ENCODE measurements at regions not wholly inside any gene's neighbourhood (a gene's known extent, or its start where the extent isn't known, plus 50 kb on each side); places are given as distances from the start of the nearest gene placed in this dataset.

DNA sequence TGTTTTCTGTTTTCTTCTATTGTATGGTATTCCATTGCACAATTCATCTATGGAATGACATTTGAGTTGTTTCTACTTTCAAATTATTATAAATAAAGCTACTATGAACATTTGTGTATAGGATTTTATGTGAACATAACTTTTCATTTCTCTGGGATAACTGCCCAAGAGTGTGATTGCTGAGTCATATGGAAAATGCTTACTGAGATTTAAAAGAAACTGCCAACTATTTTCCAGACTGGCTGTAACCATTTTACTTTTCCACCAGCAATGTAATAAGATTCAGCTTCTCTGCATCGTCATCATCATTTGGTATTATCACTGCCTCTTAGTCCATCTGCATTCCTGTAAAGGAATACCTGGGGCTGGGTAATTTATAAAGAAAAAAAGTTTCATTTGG is 779.6 kb upstream of the PRMT6 start:
- peaks cover 0 to 5% (median 2%) of the 10 kb centered on the region in 8 donors for H3K9me3 ChIP-seq
- no peaks in the 10 kb centered on the region for H3K36me3 ChIP-seq
- no peak overlapping the region for H3K4me3 ChIP-seq
- TF ChIP-seq, protein P1, sequence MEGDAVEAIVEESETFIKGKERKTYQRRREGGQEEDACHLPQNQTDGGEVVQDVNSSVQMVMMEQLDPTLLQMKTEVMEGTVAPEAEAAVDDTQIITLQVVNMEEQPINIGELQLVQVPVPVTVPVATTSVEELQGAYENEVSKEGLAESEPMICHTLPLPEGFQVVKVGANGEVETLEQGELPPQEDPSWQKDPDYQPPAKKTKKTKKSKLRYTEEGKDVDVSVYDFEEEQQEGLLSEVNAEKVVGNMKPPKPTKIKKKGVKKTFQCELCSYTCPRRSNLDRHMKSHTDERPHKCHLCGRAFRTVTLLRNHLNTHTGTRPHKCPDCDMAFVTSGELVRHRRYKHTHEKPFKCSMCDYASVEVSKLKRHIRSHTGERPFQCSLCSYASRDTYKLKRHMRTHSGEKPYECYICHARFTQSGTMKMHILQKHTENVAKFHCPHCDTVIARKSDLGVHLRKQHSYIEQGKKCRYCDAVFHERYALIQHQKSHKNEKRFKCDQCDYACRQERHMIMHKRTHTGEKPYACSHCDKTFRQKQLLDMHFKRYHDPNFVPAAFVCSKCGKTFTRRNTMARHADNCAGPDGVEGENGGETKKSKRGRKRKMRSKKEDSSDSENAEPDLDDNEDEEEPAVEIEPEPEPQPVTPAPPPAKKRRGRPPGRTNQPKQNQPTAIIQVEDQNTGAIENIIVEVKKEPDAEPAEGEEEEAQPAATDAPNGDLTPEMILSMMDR (IDR thresholded peaks at IDR 0.05 in 8 of 11, conservative IDR thresholded peaks at IDR 0.05 in 3 of 11) = no peak
- TF ChIP-seq POLR2AphosphoS5 (IDR thresholded peaks at IDR 0.05) (no peak), POLR2A (IDR thresholded peaks at IDR 0.05) (no peak)
- no peaks in the 10 kb centered on the region for H3K4me1 ChIP-seq
- no peak for DNase-seq
- H3K27ac ChIP-seq = no peak overlapping the region
- intact Hi-C loops (cut with DNase I; ENCODE audit: low total_unique reads) = no loop called here
- H3K27me3 ChIP-seq (replicated peaks in 1 of 7) = no peaks in the 10 kb centered on the region
- WGBS, 5 donors = 72 to 86% (median 77%) methylated on average over 1 of the region's 1 CpG

DNA sequence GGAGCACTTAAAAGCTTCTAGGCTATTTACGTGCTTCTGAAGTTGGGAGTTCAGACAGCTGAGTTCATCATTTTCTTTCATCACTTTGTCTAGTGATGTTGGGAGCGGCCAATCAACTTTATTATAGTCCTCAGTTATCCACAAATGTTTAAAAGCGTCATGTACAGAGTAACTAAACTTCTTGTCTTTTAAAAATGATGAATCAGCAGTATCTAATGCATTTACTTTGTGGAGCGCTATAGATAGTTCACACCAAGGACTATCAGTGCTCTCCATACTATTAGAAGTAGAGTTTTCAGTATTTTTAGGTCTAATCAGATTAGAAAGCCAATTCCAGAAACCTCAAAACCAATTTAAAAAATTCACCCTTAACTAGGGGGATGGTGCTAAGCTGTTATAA is 778.7 kb upstream of the PRMT6 start:
- TF ChIP-seq POLR2A (IDR thresholded peaks at IDR 0.05) = no peak
- intact Hi-C loops (cut with DNase I; ENCODE audit: low total_unique reads) = no loop called here
- Histone ChIP-seq H3K27me3 (replicated peaks in 1 of 7) (no peaks in the 10 kb centered on the region), H3K36me3 (no peaks in the 10 kb centered on the region), H3K27ac (no peak overlapping the region), H3K4me3 (no peak overlapping the region), H3K4me1 (no peaks in the 10 kb centered on the region), H3K9me3 (peaks cover 0 to 14% (median 7%) of the 10 kb centered on the region in 8 donors)
- WGBS, 5 donors = 62 to 80% (median 74%) methylated on average over 4 of the region's 4 CpGs
- DNase-seq = no peak

DNA sequence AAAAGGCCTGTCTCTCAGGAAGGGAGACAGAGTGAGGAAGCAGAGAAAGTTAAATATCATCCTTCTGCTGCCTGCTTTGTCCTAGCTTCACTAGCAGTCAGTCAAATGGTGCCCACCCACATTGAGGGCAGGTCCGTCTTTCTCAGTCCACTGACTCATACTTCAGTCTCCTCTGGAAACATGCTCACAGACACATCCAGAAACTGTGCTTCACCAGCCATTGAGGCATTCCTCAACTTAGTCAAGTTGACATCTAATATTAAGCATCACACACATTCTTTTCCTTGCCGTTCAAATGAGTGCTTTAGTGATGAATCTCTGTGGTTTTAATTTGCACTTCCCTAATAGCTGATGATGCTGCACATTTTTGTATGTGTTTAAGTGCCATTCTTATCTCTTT is 777.8 kb upstream of the PRMT6 start:
- WGBS, 5 donors = 50 to 77% (median 72%) methylated on average over 2 of the region's 2 CpGs
- no peaks in the 10 kb centered on the region for H3K4me1 ChIP-seq
- no peak for DNase-seq

DNA sequence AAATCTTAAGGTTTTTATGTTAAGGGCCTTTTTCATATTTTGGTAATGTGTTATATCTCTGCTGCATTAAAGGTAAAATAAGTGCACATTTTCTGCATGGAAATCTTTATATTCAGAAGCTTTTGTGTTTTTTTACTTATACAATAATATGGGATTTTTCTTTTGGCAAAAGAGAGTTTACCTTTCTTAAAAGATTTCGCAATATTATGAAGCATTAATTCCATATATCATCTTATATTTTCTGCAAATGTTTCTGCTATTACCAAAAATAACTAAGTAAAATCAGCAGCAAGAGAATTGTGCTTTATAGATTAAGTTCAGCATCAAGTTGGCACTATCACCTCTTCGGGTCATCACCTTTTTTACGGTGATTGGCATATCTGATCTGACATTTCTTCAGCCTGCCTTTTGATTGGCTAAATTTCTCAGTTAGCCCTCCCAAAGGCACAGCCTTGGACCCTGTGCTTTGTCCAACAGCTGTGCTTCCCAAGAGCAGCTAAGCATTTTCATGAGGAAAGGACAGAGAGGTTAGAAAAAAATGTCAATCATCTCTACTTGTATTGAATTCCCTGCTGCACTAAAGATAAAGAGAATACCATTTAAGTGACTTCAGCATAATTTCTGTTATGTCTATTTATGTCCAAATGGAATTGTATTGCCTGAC is 767.1 kb upstream of the PRMT6 start:
- H3K36me3 ChIP-seq = no peaks in the 10 kb centered on the region
- intact Hi-C loops (cut with DNase I; ENCODE audit: low total_unique reads) = no loop called here
- no peak for DNase-seq
- H3K4me1 ChIP-seq = no peaks in the 10 kb centered on the region
- peaks cover 0 to 4% (median 0%) of the 10 kb centered on the region in 8 donors for H3K9me3 ChIP-seq
- WGBS, 5 donors = 85 to 87% (median 85%) methylated on average over 3 of the region's 3 CpGs
- TF ChIP-seq, protein P1 (IDR thresholded peaks at IDR 0.05 in 8 of 11, conservative IDR thresholded peaks at IDR 0.05 in 3 of 11) = no peak
- no peak for TF ChIP-seq POLR2AphosphoS5 (IDR thresholded peaks at IDR 0.05)
- no peak for TF ChIP-seq POLR2A (IDR thresholded peaks at IDR 0.05)
- no peak overlapping the region for H3K27ac ChIP-seq
- H3K4me3 ChIP-seq = no peak overlapping the region
- H3K27me3 ChIP-seq (replicated peaks in 1 of 7) = no peaks in the 10 kb centered on the region

More for the DNA sequence above, 777.8 kb upstream of the PRMT6 start:
- no peak overlapping the region for H3K27ac ChIP-seq
- intact Hi-C loops (cut with DNase I; ENCODE audit: low total_unique reads) = no loop called here
- H3K4me3 ChIP-seq = no peak overlapping the region
- no peaks in the 10 kb centered on the region for H3K27me3 ChIP-seq (replicated peaks in 1 of 7)
- TF ChIP-seq POLR2AphosphoS5 (IDR thresholded peaks at IDR 0.05) (no peak), POLR2A (IDR thresholded peaks at IDR 0.05) (no peak)
- TF ChIP-seq, protein P1 (IDR thresholded peaks at IDR 0.05 in 8 of 11, conservative IDR thresholded peaks at IDR 0.05 in 3 of 11) = no peak
- no peaks in the 10 kb centered on the region for H3K36me3 ChIP-seq
- H3K9me3 ChIP-seq = peaks cover 0 to 22% (median 7%) of the 10 kb centered on the region in 8 donors
